Caco-2 (cell line): ENCODE measurements at regions not wholly inside any gene's neighbourhood (a gene's known extent, or its start where the extent isn't known, plus 50 kb on each side); places are given as distances from the start of the nearest gene placed in this dataset.

Source experiments
- BruUV-seq: library from RNA; stranded (reverse); fragments of 400-500 nt; replicated peaks from 2 replicates; lab custom pipeline; 2021; lab: Mats Ljungman, UMichigan
- CTCF ChIA-PET: fragments of 300-600 bp; sonication (Branson Sonifier 250); formaldehyde crosslinking; loops from one replicate; lab custom pipeline; 2022; ENCODE audit warnings: antibody characterized with exemption; lab: Charles Lee
- POLR2A ChIA-PET: fragments of 300-600 bp; sonication (Branson Sonifier 250); formaldehyde crosslinking; loops from one replicate; lab custom pipeline; 2022; ENCODE audit warnings: antibody characterized with exemption; lab: Charles Lee
- DNase-seq, 2 experiments: peaks; one replicate each; pipeline versions ENCODE4 v3.0.0 to v3.0.0-alpha.2; 2020 to 2022
- H3K27me3 ChIP-seq: replicated peaks from 2 replicates; pipeline ENCODE4 v1.6.0; 2011; ENCODE audit warnings: low read length; ENCODE audit not compliant: control insufficient read depth, insufficient read depth
- H3K36me3 ChIP-seq: 2 replicates; pipeline ENCODE4 v1.5.1; 2011; ENCODE audit warnings: low read length; ENCODE audit not compliant: control insufficient read depth, insufficient read depth
- H3K4me1 ChIP-seq: fragments of 250-450 bp; sonication (Bioruptor Pico); 2 replicates; pipeline ENCODE4 v1.5.1; 2020; ENCODE audit warnings: mild to moderate bottlenecking
- H3K4me3 ChIP-seq: 2 replicates; pipeline ENCODE4 v1.5.1; 2011; ENCODE audit warnings: low read depth, mild to moderate bottlenecking, control low read depth, low read length
- H3K9me3 ChIP-seq: fragments of 250-450 bp; sonication (Bioruptor Pico); 2 replicates; pipeline ENCODE4 v1.5.1; 2020; ENCODE audit warnings: mild to moderate bottlenecking, moderate library complexity
- H3K27ac Mint-ChIP-seq: one replicate; pipeline ENCODE4 v1.8.0; 2022; ENCODE audit warnings: mixed read lengths; ENCODE audit not compliant: unreplicated experiment
- H3K27me3 Mint-ChIP-seq: one replicate; pipeline ENCODE4 v1.8.0; 2022; ENCODE audit warnings: mixed read lengths; ENCODE audit not compliant: insufficient read depth, unreplicated experiment
- H3K36me3 Mint-ChIP-seq: one replicate; pipeline ENCODE4 v1.8.0; 2022; ENCODE audit warnings: mild to moderate bottlenecking, mixed read lengths; ENCODE audit not compliant: insufficient read depth, unreplicated experiment
- H3K4me1 Mint-ChIP-seq: one replicate; pipeline ENCODE4 v1.8.0; 2022; ENCODE audit warnings: low read depth, mixed read lengths; ENCODE audit not compliant: unreplicated experiment
- H3K4me3 Mint-ChIP-seq: one replicate; pipeline ENCODE4 v1.8.0; 2022; ENCODE audit warnings: mild to moderate bottlenecking, moderate library complexity, mixed read lengths; ENCODE audit not compliant: unreplicated experiment
- H3K9me3 Mint-ChIP-seq: one replicate; pipeline ENCODE4 v1.8.0; 2022; ENCODE audit warnings: mixed read lengths; ENCODE audit not compliant: unreplicated experiment
- CTCF ChIP-seq, 2 experiments: fragments of 200-600 bp in 1 of 2; IDR thresholded peaks; 1 replicate in 1 of 2; 2 replicates in 1 of 2; pipeline versions ENCODE4 v1.5.1 to v1.8.0; 2011 to 2022; ENCODE audit warnings: antibody characterized with exemption in 1 of 2, control low read depth in 1 of 2, inconsistent platforms in 1 of 2, low read depth in 1 of 2, low read length in 1 of 2, mild to moderate bottlenecking in 1 of 2, moderate library complexity in 1 of 2; ENCODE audit not compliant: insufficient read depth in 1 of 2, severe bottlenecking in 1 of 2, unreplicated experiment in 1 of 2
- intact Hi-C: fragments of 100-400 bp; cut with micrococcal nuclease; formaldehyde crosslinking; loops from one replicate; pipeline ENCODE4 v1.10.0; 2022; ENCODE audit not compliant: unreplicated experiment

DNA sequence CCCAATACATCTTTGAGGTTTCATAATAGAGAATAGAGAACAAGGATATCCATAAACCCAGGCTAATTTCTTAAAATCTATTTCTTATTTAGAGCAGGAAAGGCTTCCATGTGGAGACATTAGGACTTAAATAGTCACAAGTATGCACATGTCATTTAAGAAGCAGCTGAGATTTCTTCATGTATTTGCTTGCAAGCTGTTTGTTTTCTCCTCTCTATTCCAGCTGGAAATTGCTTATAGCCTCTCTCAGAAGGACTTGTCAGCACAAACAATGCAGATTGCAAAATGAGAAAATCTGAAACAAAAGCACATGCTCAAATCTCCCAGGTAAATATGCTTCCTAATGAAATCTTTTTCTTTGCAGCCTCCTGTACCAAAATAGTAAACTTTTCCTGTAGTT, 1473.1 kb downstream of the CDH8 start:
- POLR2A ChIA-PET: no interaction called here
- H3K9me3 Mint-ChIP-seq: no peaks in the 10 kb centered on the region
- no peak for TF ChIP-seq CTCF (IDR thresholded peaks at IDR 0.05; ENCODE audit: insufficient read depth in 1 of 2, low read depth in 1 of 2, low read length in 1 of 2, severe bottlenecking in 1 of 2, unreplicated experiment in 1 of 2)

GRCh38 chr16:60558936-60559335, 1477.3 kb downstream of the CDH8 start:
- H3K27me3 Mint-ChIP-seq: peaks cover 3% of the 10 kb centered on the region
- Histone ChIP-seq H3K4me3 (no peak overlapping the region), H3K36me3 (no peaks in the 10 kb centered on the region), H3K4me1 (no peaks in the 10 kb centered on the region), H3K27me3 (no peaks in the 10 kb centered on the region), H3K9me3 (no peaks in the 10 kb centered on the region)
- H3K9me3 Mint-ChIP-seq: no peaks in the 10 kb centered on the region
- no peaks in the 10 kb centered on the region for H3K36me3 Mint-ChIP-seq
- no peak overlapping the region for H3K4me3 Mint-ChIP-seq
- no peaks in the 10 kb centered on the region for H3K4me1 Mint-ChIP-seq
- DNase-seq: no peak
- ChIA-PET POLR2A (no interaction called here), CTCF (no interaction called here)
- H3K27ac Mint-ChIP-seq: no peak overlapping the region
- BruUV-seq: no TSS peak
- intact Hi-C loops: no loop called here
- no peak for TF ChIP-seq CTCF (IDR thresholded peaks at IDR 0.05; ENCODE audit: insufficient read depth in 1 of 2, low read depth in 1 of 2, low read length in 1 of 2, severe bottlenecking in 1 of 2, unreplicated experiment in 1 of 2)

More for the DNA sequence above, 1473.1 kb downstream of the CDH8 start:
- intact Hi-C loops: no loop called here
- Histone ChIP-seq H3K9me3 (no peaks in the 10 kb centered on the region), H3K4me1 (no peaks in the 10 kb centered on the region), H3K36me3 (no peaks in the 10 kb centered on the region), H3K4me3 (no peak overlapping the region), H3K27me3 (no peaks in the 10 kb centered on the region)
- no peak for DNase-seq
- Mint-ChIP-seq H3K4me1 (no peaks in the 10 kb centered on the region), H3K36me3 (no peaks in the 10 kb centered on the region), H3K27ac (no peak overlapping the region), H3K27me3 (no peaks in the 10 kb centered on the region), H3K4me3 (no peak overlapping the region)
- CTCF ChIA-PET: no interaction called here
- BruUV-seq: no TSS peak

DNA sequence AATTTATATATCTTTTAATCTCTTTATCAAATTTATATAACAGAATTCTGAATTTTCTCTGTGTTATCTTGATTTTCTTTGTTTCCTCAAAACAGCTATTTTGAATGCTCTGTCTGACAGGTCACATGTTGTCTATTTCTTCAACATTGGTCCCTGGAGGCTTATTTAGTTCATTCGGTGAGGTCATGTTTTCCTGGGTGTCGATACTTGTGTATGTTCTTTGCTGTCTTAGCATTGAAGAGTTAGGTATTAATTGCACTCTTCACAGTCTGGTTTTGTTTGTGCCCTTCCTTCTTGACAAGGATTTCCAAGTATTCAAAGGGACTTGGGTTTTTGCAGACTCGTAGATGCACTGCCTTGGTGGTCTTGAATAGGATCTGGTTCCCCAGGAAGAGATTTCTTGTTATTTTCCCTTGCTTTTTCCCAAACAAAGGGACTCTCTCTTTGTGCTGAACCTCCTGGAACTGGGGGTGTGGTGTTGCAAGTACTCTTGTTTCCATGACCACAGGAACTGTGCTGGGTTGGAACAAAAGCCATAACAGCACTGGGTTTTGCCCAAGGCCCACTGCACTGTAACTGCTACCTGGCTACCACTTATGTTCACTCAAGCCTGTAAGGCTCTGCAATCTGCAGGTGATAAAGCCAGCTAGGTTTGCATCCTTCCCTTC, 1483.0 kb downstream of the CDH8 start:
- H3K4me1 ChIP-seq: no peaks in the 10 kb centered on the region
- POLR2A ChIA-PET: no interaction called here
- Mint-ChIP-seq H3K27ac (no peak overlapping the region), H3K4me3 (no peak overlapping the region), H3K9me3 (no peaks in the 10 kb centered on the region), H3K36me3 (no peaks in the 10 kb centered on the region), H3K27me3 (peaks cover 8% of the 10 kb centered on the region), H3K4me1 (no peaks in the 10 kb centered on the region)
- no peaks in the 10 kb centered on the region for H3K9me3 ChIP-seq
- no peak for TF ChIP-seq CTCF (IDR thresholded peaks at IDR 0.05; ENCODE audit: insufficient read depth in 1 of 2, low read depth in 1 of 2, low read length in 1 of 2, severe bottlenecking in 1 of 2, unreplicated experiment in 1 of 2)
- no peak for DNase-seq
- no peak overlapping the region for H3K4me3 ChIP-seq
- no peaks in the 10 kb centered on the region for H3K36me3 ChIP-seq
- CTCF ChIA-PET: no interaction called here
- intact Hi-C loops: no loop called here
- no peaks in the 10 kb centered on the region for H3K27me3 ChIP-seq
- no TSS peak for BruUV-seq
